ENCODE measurements at regions not wholly inside any gene's neighbourhood (a gene's known extent, or its start where the extent isn't known, plus 50 kb on each side); places are given as distances from the start of the nearest gene placed in this dataset.
A peak's percentile ranks its signal among the peaks of the same experiment; 100 is the strongest.
"Not testable (repeated sequence)": the region's sequence is repeated elsewhere in the genome, so short reads cannot be mapped to it uniquely, and the experiment has no call there.

DNA sequence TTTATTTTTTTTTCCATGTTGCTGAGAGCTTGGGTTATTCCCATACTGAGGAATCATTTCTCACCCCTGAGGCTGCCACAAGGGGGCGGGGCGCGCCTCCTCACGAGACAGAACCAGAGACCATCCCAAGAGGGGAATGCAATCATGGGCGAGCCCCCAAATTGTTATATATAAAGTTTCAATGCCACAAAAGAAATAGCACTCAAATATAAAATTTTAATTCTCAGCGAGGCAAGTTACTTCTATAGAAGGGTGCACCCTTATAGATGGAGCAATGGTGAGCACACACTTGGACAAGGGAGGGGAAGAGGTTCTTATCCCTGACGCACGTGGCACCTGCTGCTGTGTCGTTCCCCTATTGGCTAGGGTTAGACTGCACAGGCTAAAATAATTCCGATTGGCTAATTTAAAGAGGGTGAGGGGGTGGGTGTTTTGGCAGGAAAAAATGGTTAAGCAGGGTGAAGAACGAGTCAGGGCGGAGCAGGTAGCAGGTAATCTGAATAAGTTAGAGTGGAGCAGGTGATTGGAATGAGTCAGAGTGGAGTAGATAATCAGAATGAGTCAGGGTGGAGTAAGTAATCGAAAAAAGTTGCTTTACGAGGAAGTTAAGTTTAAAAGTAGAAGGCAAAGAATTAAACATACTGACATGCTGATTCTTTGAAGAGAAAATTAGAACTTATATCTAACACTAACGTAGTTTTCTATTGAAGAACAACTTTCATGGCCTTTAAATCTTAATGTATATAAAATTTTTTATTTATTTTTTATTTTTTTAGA, 177.5 kb downstream of the MTCL1 start:
- DNase-seq = no peak

GRCh38 chr18:8883409-8883668, 178.0 kb downstream of the MTCL1 start:
- DNase-seq = no peak

- not testable (repeated sequence) for DNase-seq
Measured at GRCh38 chr18:8887877-8888276, 182.5 kb downstream of the MTCL1 start.

DNA sequence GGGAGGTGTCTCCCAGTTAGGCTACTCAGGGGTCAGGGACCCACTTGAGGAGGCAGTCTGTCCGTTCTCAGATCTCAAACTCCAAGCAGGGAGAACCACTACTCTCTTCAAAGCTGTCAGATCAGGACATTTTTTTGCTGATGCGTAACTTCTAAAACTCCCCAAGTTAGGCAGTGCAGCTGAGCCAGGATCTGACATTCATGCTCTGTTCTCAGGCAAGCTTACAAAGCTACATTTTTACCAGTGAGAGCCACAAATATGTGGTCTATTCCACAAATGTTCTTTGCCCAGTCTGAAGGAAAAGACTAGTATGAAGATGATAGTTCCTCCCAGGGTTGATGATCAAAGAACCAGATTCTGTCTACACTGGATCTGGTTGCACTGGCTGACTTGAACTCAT, 184.1 kb downstream of the MTCL1 start:
- DNase-seq = no peak

DNA sequence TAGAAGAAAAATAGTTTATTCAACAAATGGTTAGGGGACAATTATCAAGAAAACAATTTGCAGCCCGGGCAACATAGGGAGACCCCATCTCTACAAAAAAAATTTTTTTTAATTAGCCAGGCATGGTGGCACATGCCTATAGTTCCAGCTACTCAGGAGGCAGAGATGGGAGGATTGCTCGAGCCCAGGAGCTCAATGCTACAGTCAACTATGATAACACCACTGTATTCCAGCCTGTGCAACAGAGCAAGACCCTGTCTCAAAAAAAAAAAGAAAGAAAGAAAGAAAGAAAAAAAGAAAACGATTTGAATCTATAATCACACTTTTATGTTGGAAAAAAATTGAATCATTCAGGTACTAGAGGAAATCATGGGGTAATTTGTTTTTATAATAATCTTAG, 185.1 kb downstream of the MTCL1 start:
- DNase-seq = not testable (repeated sequence)

DNA sequence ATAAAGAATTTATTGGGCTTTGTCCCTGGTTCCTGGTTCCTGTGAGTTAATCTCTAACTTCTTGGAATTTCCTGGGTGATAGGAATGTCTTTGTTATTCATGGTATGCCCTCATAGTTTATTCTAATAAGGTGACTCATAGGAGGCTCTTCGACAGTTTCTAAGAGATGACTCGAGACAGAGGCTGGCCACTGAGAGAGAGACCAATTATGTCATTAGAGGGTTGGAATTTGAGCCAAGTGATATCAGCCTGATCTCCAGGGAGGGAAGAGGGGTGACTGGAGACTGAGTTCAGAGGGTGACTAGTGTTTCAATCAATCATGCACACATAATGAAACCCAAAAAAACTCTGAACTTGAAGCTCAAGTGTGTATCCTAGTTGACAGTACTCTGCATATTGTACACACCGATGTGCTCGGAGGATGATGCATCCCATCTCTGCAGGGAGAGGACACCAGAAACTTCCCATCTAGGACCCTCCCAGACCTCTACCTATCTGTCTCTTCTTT, 185.7 kb downstream of the MTCL1 start:
- peak; percentile 57 for DNase-seq

DNA sequence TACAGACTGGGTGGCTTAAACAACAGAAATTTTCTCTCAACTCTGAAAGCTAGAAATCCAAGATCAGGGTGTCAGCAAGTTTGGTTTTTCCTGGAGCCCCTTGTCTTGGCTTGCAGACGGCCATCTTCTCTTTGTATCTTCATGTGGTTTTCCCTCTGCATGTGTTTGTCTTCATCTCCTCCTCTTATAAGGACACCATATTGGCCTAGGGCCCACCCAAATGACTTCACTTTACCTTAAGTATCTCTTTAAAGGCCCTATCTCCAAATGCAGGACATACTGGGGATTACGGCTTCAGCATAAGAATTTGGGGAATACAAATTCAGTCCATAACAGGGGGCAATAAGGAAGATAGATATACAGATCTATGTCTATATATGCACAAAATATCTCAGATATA, 187.9 kb downstream of the MTCL1 start:
- DNase-seq = no peak

GRCh38 chr18:8893628-8894231, 188.4 kb downstream of the MTCL1 start:
- no peak for DNase-seq

- no peak for DNase-seq
Measured at GRCh38 chr18:8894823-8895222, 189.5 kb downstream of the MTCL1 start.

DNA sequence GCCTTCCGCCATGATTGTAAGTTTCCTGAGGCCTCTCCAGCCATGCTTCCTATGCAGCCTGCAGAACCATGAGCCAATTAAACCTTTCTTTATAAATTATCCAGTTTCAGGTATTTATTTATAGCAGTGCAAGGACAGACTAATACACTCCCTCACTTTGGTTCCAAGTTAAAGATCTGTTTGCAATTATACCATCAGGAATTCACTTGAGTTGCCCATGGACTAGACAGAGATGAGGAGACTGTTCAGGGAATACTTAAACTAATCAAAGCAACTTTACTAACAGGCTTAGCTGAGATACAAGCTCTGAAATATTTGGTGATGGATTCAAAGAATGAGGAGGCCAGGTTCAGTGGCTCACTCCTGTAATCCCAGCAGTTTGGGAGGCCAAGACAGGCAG, 190.0 kb downstream of the MTCL1 start:
- DNase-seq = no peak

GRCh38 chr18:8895987-8896619, 190.7 kb downstream of the MTCL1 start:
- DNase-seq = no peak

- no peak for DNase-seq
Measured at GRCh38 chr18:8899000-8899399, 193.6 kb downstream of the MTCL1 start.

GRCh38 chr18:8900552-8900951, 195.2 kb downstream of the MTCL1 start:
- DNase-seq = no peak

DNA sequence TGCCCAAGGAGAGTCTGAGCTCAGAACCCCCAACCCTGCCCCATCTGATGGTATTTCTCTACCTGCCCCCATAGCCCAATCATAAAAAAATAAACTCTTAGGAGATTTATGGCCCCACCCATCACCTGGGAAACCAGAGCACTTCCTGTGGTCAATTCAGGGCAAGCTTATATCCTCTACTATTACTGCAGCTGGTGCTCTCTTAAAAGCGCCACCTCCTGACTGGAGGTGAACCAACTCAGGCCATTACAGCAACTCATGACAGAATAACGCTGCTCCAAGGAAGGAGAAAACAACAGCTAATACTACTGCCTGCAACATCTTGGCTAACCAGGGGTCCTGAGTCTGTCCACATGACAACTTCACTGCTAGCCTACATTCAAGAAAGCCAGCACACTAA, 195.7 kb downstream of the MTCL1 start:
- no peak for DNase-seq

DNA sequence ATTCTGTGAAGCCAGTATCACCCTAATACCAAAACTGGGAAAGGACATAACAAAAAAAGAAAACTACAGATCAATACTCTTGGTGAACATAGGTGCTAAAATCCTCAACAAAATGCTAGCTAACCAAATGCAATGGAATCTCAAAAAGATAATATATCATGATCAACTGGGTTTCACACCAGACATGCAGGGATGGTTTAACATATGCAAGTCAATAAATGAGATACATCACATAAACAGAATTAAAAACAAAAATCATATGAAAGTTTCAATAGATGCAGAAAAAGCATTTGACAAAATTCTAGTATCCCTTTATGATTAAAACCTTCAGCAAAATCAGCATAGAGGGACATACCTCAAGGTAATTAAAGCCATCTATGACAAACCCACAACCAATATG, 198.2 kb upstream of the NDUFV2 start:
- no peak for DNase-seq

- DNase-seq = no peak
Measured at GRCh38 chr18:8908792-8909510, 193.5 kb upstream of the NDUFV2 start.

- no peak for DNase-seq
Measured at GRCh38 chr18:8910186-8910822, 192.2 kb upstream of the NDUFV2 start.

- DNase-seq = no peak
Measured at GRCh38 chr18:8910843-8911242, 191.7 kb upstream of the NDUFV2 start.

DNA sequence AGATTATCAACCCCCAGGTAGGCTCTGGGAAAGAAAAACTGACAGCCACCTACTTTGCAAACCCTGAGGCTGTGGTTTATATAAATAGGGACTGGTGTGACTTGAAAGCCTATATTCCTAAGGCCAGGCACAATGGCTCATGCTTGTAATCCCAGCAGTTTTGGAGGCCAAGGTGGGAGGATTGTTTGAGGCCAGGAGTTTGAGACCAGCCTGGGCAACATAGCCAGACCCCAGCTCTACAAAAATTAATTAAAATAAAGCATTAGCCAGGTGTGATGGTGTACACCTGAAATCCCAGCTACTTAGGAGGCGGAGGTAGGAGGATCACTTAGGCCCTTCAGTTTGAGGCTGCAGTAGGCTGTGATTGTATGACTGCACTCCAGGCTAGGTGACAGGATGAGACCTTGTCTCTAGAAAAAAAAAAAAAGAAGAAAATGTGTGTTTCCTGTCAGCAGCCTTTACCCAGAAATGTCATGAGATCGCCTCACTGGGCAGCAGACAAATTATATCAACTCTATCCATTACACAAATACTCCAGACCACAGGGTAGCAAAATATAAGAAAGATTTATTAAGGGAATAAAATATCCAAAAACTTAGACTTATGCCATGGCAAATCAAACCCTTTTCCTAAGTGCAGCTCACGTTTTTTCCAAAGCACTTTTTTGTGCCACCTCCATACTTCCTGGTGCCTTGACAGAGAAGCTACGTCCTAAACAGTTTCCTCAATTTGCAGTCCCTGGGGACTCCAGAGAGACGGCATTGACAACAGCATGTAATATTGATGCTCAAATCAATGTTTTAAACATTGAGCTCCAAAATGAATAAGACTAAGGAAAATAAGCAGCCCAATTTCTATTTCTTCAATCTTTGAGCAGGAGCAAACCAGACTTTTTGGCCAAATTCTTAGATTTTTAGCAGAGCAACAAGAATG, 190.8 kb upstream of the NDUFV2 start:
- DNase-seq = no peak

- peak; percentile 45 for DNase-seq
Measured at GRCh38 chr18:8912348-8913326, 189.9 kb upstream of the NDUFV2 start.
